ENCODE measurements at regions not wholly inside any gene's neighbourhood (a gene's known extent, or its start where the extent isn't known, plus 50 kb on each side); places are given as distances from the start of the nearest gene placed in this dataset.

DNA sequence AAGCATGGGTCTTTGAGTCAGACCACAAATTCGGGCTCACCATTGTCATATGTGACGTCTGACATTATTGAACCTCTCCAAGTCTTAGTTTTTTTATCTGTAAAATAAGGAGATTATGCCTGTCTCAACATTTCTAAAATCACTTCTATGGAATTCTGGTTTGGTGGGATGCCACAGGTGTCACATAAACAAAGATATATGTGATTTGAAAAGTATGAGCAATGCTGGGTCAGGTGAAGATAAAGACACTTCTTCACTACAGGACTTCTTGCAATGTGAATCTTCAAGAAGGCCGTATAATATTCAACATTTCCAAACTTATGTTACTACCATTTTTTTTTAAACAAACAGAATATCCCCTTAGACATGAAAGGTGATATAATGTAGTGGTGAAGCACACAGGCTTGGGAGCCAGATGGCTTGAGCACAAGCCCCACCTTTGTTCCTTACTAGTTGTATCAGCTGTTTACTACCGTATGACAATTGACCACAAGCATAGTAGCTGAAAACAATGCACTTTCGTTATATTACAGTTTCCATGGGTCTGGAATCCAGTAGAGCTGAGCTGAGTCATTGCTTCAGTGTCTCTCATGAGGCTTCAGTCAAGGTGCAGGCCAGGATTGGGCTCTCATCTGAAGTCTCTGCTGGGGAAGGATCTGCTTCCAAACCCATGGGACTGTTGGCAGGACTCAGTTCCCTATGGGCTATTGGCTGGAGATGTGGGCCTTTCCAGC lies 87.7 kb downstream of the UTP18 start:
- TF ChIP-seq TCF12 (IDR thresholded peaks at IDR 0.05; ENCODE audit: low read depth, low read length) (no peak), ATF2 (IDR thresholded peaks at IDR 0.05; ENCODE audit: low read length) (no peak), MAX (IDR thresholded peaks at IDR 0.05; ENCODE audit: low read depth, low read length) (no peak), POLR2A (IDR thresholded peaks at IDR 0.05; ENCODE audit: low read depth, low read length) (no peak), CREM (IDR thresholded peaks at IDR 0.05; ENCODE audit: low read depth) (no peak), RFX5 (IDR thresholded peaks at IDR 0.05; ENCODE audit: low read depth, low read length) (no peak)
- TF ChIP-seq, protein P1, sequence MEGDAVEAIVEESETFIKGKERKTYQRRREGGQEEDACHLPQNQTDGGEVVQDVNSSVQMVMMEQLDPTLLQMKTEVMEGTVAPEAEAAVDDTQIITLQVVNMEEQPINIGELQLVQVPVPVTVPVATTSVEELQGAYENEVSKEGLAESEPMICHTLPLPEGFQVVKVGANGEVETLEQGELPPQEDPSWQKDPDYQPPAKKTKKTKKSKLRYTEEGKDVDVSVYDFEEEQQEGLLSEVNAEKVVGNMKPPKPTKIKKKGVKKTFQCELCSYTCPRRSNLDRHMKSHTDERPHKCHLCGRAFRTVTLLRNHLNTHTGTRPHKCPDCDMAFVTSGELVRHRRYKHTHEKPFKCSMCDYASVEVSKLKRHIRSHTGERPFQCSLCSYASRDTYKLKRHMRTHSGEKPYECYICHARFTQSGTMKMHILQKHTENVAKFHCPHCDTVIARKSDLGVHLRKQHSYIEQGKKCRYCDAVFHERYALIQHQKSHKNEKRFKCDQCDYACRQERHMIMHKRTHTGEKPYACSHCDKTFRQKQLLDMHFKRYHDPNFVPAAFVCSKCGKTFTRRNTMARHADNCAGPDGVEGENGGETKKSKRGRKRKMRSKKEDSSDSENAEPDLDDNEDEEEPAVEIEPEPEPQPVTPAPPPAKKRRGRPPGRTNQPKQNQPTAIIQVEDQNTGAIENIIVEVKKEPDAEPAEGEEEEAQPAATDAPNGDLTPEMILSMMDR (IDR thresholded peaks at IDR 0.05 in 2 of 3, conservative IDR thresholded peaks at IDR 0.05 in 1 of 3; ENCODE audit: control insufficient read depth in 2 of 3, extremely low read depth in 1 of 3, insufficient read depth in 1 of 3, low read depth in 3 of 3, low read length in 3 of 3) = no peak

All from GM12878 (cell line).